Activated CD8-positive, alpha-beta memory T cell treated with anti-CD3 and anti-CD28 coated beads, Interleukin-2, amount 50 U/mL, for 4 hours (primary cell): ENCODE measurements at regions not wholly inside any gene's neighbourhood (a gene's known extent, or its start where the extent isn't known, plus 50 kb on each side); places are given as distances from the start of the nearest gene placed in this dataset.

Experiments used
- DNase-seq: peaks from one replicate; pipeline ENCODE4 v3.0.0-alpha.2; 2020

- DNase-seq = no peak
Measured at GRCh38 chr12:66916189-66916588, 237.3 kb upstream of the GRIP1 start.

- DNase-seq = no peak
Measured at GRCh38 chr12:66919466-66919865, 240.6 kb upstream of the GRIP1 start.

GRCh38 chr12:66920205-66920604 is 241.3 kb upstream of the GRIP1 start:
- no peak for DNase-seq

GRCh38 chr12:66921151-66921550 is 242.3 kb upstream of the GRIP1 start:
- DNase-seq = no peak

GRCh38 chr12:66925083-66925482 is 246.2 kb upstream of the GRIP1 start:
- no peak for DNase-seq

GRCh38 chr12:66929121-66929520 is 250.2 kb upstream of the GRIP1 start:
- no peak for DNase-seq

- DNase-seq = no peak
Measured at GRCh38 chr12:66931091-66931490, 252.2 kb upstream of the GRIP1 start.

- no peak for DNase-seq
Measured at GRCh38 chr12:66932126-66932525, 253.2 kb upstream of the GRIP1 start.

GRCh38 chr12:66934302-66935062 is 255.6 kb upstream of the GRIP1 start:
- no peak for DNase-seq

- no peak for DNase-seq
Measured at GRCh38 chr12:66941150-66941549, 262.3 kb upstream of the GRIP1 start.

GRCh38 chr12:66942741-66943465 is 264.0 kb upstream of the GRIP1 start:
- DNase-seq = no peak

GRCh38 chr12:66944365-66944764 is 265.5 kb upstream of the GRIP1 start:
- no peak for DNase-seq

GRCh38 chr12:66945189-66945817 is 266.4 kb upstream of the GRIP1 start:
- no peak for DNase-seq

- DNase-seq = no peak
Measured at GRCh38 chr12:66947119-66947518, 268.2 kb upstream of the GRIP1 start.

GRCh38 chr12:66952668-66953067 is 273.8 kb upstream of the GRIP1 start:
- no peak for DNase-seq

- no peak for DNase-seq
Measured at GRCh38 chr12:66956300-66956699, 277.4 kb upstream of the GRIP1 start.

GRCh38 chr12:66959276-66959675 is 280.4 kb upstream of the GRIP1 start:
- DNase-seq = no peak

- DNase-seq = no peak
Measured at GRCh38 chr12:66960006-66960405, 281.1 kb upstream of the GRIP1 start.

- no peak for DNase-seq
Measured at GRCh38 chr12:66960704-66961690, 282.1 kb upstream of the GRIP1 start.

- no peak for DNase-seq
Measured at GRCh38 chr12:66962290-66962689, 283.4 kb upstream of the GRIP1 start.

- no peak for DNase-seq
Measured at GRCh38 chr12:66963901-66964300, 285.0 kb upstream of the GRIP1 start.

GRCh38 chr12:66964629-66965028 is 285.8 kb upstream of the GRIP1 start:
- no peak for DNase-seq

GRCh38 chr12:66965621-66966020 is 286.7 kb upstream of the GRIP1 start:
- no peak for DNase-seq
